GM04504 (cell line): ENCODE measurements at regions not wholly inside any gene's neighbourhood (a gene's known extent, or its start where the extent isn't known, plus 50 kb on each side); places are given as distances from the start of the nearest gene placed in this dataset.

Experiments
- DNase-seq: peaks from one replicate; pipeline ENCODE4 v3.0.0-alpha.2; 2012; ENCODE audit warnings: low read depth

DNA sequence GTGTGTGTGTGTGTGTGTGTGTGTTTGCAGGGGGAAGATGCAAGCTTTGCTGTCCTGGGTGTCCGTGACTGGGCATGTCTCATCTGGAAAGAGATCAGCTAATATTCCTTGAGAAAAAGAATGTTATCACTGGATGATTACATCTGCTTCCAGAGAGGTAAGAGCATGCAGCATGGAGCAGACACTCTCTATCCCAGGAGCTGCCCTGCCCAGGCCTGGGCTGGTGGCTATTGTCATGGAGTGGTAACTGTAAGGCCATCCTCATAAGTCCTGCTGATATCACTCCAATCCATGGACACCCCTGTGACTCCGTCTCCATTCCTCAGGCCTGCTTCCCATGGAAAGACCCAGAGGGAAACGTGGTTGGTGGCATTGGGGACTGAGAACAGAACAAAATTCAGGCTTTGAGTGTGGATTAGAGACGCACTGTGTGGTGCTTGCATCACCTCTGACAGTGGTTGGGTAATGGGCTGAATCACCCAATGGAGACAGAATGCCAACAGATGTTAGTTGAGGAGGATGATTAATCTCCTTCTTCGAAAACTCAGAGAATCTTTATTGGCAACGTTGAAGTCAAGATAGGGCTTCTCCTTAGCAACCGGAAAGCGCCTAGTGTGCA lies 52.0 kb upstream of the KCNIP1 start:
- DNase-seq: peak; percentile 66

DNA sequence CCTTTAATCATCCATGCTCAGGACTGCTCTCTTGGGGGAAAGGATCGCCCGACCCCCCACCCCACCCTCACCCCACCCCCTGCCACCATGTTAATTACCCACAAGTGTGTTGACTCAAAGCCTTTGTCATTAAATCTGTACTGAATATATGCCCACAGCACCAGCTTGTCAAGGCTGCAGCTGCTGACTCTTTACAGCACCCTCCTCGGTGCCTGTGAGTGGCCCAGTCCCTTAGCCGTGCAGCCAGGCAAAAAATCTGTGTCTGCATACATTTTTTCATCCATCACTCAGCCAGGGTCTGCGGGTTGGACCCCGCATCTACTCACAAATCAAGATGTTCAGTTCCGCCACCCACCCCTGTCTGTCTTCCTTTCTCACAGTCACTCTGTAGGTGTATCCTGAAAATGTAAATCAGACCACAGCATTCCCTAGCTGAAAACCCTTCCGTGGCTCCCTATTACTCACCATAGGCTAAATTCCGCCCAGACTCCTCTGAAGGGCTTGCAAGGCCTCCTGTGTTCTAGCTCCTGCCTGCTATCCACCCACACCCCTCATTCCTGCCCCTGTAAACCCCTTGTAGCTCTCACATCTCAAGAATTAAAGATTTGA lies 53.7 kb upstream of the KCNIP1 start:
- DNase-seq: no peak

DNA sequence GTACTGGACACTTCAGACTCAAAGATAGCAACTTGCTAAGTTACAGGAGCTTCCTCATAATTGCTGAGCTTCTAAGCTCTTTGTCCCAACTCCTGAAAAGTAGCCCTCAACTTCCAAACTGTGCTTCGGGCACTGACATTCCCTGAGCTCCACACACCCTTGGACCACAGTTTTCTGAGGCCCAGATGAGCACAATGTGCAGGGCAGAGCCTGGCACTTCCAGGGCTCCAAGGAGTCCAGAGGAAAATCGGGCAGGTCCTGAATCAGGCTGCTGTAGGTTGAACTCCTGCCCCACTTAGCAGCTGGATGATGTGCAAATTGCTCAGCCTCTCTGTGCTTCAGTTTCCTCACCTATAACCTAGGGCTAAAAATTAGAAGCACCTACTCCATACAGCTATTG lies 54.6 kb upstream of the KCNIP1 start:
- DNase-seq: no peak

DNA sequence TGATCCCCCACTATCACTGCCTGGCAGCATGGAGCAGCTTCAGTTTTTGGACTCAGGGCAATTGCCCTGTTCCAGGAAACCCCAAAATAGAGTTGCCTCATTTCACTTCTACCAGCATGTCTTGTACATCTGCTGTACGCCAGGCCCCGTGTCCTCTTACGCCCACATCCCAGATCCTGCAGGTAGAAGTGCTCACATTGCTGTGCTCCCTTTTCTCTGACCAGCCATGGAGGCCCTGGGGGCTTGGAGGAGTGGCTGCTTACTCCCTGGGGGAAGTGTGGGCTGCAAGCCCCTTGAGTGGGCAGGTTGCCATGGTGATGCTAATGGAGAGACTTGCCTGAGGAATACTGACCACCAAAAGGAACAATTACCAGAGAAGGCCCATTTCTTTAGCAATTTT lies 55.6 kb upstream of the KCNIP1 start:
- no peak for DNase-seq

DNA sequence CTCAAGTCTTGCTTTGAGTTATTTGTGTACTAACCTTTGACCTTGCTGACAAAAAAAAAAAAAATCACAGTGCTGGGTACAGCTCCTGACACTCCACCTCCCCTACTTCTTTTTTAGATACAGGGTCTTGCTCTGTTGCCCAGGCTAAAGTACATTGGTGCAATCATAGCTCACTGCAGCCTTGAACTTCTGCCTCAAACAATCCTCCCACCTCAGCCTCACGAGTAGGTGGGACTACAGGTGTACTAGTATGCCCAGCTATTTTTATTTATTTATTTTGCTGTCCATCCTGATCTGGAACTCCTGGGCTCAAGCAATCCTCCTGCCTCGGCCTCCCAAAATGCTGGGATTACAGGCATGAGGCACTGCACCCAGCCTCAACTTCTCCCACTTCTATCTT lies 57.2 kb upstream of the KCNMB1 start:
- no peak for DNase-seq

DNA sequence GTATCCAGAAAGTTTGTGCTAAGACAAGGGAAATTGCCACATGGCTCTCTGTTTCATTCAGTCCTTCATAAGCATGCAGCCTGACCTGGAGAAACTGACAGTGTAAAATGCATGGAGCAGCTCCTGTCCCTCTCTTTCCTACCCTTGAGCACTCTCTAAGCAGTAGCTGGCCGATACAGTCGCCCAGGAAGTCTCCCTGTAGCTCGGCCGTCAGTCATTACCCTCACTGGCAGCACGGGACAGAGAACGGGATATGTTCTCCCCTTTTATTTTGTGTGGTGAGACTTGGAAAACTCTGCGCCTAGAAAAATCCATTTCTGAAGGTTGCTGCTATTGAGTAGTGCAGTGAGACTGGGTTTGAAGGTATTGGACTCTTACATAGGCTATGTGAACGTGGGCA lies 56.8 kb upstream of the KCNMB1 start:
- no peak for DNase-seq

DNA sequence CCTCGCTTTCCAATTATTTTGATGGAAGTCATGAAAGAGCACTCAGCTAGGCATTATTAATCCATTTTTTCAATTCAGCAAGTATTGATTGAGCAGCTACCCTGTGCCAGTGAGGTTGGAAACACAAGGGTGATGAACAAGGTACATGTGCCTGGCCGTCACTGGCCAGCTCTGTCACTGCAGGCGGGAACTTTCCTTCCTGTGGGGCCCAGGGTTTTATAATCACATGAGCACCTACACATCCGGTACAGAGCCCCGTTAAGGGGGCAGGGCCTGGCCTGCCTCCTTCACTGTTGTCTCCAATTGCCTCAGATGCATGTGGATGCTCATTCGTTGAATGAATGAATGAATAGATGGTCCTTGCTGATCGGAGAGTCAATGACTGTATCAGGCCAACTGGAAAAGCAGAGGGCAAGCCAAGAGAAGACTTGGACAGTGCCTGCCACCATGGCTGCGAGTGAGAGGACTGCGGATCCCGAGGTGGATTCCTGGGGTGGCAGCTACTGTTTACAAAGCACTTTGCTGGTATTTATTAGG lies 55.9 kb upstream of the KCNMB1 start:
- no peak for DNase-seq

DNA sequence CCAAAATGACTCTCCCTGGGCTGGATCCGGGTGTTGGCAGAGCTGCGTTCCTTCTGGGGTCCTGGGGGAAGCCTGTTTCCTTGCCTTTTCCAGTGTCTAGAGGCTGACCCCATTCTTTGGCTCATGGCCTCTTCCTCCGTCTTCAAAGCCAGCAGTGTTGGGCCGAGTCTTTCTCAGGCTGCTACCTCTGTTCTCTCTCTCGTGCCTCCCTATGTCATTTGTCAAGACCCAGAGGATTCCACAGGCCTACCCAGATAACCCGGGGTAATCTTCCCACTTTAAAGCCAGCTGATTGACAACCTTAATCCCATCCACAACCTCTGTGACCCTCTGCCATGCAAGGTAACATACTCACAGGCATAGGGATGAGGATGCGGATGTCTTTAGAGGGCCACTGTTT lies 55.0 kb upstream of the KCNMB1 start:
- DNase-seq: no peak

DNA sequence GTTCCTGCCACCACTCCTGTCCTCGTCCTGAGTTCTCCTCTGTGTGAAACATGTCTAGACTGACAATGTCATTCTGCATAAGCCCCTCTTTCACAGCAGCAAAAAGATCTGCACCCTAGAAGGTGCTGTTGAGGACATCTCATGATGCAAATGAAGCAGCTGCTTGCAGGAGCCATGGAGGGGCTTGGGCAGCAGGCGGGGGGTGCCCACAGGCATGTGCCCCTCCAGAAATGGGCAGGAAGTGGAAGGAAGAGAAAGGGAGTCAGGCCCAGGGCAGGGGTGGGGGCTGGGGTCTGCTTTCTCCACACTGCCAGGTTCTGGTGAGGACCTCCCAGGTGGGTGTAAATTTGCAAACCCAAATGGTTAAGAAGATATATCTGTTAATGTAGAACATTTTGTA lies 54.5 kb upstream of the KCNMB1 start:
- no peak for DNase-seq

DNA sequence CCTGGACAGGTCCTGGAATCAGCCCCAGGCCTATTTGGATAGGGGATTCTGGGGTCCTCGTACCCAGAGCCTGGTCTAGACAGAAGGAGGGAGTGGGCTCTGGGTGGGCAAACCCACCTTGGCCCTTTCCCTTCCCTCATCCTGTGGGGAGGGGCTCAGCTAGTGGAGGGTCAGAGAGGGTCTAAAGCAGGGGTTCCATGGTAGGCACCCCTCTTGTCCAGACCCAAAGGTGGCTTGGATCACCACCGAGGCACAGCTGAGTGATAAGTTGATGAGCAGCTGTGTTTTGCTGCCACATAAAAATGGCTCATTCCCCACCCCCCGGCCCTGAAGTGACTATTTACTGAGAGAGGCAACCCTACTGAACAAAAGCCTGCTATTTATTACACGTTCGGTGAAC lies 53.8 kb upstream of the KCNMB1 start:
- no peak for DNase-seq

DNA sequence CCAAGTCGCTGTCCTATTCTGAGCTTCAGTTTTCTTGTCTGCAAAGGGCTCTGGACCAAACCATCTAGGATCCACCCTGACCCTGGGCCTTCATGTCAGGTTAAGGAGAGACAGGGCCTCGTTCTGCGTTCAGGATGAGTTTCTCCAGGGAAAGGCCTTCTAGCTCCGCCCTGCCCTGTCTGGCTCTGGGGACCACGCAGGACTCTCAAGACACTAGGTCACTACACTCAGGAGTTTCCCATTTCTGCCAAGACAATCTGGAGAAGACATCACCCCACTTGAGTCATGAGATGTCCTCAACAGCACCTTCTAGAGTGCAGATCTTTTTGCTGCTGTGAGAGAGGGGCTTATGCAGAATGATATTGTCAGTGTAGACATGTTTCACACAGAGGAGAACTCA lies 53.2 kb upstream of the KCNMB1 start:
- no peak for DNase-seq

DNA sequence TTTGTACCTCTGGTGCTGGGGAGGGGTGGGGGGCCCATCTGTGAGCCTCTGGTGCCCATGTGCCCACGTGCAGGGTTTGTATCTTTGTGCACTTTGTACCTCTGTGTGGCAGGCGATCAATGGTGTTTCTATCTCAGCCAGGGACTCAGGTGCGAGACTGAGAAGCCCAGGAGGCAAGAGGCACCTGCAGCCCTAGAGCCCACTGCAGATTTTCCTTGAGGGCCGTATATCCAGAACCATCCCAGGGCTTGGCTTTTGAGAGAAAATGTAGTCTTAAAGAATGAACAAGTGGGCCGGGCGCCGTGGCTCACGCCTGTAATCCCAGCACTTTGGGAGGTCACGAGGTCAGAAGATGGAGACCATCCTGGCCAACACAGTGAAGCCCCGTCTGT lies 52.2 kb upstream of the KCNMB1 start:
- DNase-seq: no peak

DNA sequence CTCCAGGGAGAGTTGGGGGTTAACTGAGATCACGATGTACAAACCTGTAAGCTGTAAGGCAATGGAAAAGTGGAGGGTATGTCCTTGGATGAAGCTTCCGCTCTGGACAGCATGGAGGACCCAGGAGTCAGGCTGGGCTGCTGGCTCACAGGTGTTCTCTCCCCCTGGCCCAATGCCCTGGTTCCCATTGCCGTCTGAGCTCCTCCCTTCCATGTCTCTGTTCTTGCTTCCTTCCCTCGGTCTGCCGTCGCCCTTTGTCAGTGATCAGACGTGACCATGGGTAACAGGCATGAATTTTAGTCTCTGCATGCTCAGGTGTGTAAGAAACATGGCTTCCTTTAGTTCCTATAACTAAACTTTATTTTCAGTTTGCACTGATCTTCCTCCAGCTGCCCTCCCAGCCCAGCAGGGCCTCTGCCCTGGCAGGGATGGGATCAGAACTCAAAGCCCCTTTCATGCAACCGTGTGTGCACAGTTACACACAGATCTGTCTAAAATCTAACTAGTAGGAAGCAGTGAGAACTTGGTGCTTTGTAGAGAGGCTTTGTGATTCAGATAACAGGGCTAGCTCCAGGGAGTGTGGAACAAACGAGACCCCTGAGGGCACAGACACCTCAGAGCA lies 51.7 kb upstream of the KCNMB1 start:
- no peak for DNase-seq

DNA sequence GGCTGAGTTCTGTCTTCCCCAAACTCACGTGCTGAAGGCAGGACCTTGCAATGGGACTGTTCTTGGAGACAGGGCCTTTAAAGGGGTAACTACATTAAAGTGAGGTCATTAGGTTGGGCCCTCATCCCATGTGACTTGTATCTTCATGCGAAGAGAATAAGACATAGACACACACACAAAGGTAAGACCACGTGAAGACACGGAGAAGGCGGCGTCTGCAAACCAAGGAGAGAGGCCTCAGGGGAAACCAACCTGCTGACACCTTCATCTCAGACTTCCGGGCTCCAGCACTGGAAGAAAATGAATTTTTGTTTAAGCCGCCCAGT lies 50.7 kb upstream of the KCNMB1 start:
- DNase-seq: no peak

DNA sequence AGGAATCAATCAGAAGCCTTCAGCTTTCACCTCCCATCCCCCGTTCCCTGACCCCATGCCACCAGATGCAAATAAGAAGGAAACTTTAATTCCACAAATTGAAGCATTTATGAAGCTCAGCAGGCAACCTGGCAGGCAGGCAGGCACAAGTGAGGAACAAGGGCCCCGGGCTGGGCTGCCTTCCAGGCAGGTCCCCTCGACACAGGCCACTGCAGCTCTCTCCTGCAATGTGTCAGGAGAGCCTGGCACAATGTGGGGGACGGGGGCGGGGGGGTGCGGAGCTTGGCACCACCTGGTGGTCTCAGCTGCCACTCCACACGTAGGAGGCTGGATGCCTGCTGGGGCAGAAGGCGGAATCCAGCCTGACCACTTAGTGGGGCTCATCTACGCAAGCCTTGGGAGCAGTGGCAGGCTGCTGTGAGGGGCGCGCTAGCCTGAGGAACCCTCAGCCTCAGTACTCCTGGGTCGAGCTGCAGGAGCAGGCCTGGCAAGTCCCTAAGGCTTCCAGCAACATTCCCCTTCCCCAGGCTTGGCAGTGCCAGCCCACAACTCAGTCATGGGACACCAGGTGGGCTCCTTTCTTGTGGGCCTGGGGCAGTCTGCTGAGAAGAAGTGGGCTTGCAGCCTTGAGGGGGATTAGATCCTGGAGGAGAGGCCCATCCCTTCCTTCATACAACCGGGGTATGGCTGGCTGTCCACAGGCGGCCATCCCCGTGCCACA lies 50.2 kb upstream of the KCNMB1 start:
- no peak for DNase-seq
